HG03064 (cell line): ENCODE measurements at regions not wholly inside any gene's neighbourhood (a gene's known extent, or its start where the extent isn't known, plus 50 kb on each side); places are given as distances from the start of the nearest gene placed in this dataset.
"Not testable (repeated sequence)": the region's sequence is repeated elsewhere in the genome, so short reads cannot be mapped to it uniquely, and the experiment has no call there.

Experiments
- ATAC-seq: cut with Tn5 transposase; IDR thresholded peaks from one replicate; pipeline ENCODE4 v1.9.1; 2021; ENCODE audit warnings: low read depth; ENCODE audit not compliant: unreplicated experiment

DNA sequence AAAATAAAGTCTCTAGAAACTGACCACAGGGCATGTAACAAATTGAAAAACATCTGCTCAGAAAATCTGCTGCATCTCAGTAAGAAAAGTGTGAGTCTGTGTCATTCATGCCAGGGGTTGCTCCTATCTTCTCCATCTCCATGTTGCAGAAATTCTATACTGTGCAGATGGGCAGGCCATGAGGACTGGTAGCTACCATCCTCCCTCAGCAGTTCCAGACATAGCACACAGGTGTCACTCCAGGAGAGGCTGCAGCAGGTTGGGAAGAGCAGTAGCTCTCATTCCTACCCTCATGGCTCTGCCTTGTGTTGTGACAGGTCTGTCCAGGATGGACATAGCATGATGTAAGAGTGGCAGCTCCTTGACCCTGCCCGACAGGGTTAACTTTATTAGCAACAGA, 173.4 kb downstream of the NDUFS4 start:
- ATAC-seq = no peak

DNA sequence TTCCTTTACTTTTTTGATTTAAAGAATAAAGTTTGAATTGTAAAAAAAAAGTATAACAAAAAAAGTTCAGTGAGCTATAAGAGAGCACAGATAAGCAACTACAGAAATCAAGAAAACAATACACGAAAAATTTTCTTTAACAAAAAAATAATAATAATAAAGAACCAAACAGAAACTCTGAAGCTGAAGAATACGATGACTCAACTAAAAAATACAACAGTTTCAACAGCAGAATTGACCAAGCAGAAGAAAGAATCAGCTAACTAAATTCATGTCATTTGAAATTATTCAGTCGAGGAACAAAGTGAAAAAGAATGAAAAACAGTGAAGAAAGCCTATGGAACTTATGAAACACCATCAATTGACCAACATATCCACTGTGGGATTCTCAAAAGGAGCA, 177.7 kb downstream of the NDUFS4 start:
- no peak for ATAC-seq

DNA sequence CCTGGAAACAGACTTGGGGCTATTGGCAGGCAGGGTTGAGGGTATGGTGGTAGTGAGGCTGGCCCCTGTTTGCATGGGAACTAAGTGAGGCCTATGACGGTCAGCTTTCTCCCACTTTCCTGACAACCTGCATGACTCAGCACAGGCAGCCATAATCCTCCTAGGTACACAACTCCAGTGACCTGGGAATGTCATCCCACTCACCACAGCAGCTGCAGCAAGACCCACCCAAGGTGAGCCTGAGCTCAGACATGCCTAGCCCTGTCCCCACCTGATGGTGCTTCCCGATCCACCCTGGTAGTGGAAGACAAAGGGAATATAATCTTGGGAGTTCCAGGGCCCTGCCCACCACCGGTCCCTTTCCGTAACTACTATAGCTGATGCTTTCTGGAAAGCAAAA, 178.7 kb downstream of the NDUFS4 start:
- no peak for ATAC-seq

DNA sequence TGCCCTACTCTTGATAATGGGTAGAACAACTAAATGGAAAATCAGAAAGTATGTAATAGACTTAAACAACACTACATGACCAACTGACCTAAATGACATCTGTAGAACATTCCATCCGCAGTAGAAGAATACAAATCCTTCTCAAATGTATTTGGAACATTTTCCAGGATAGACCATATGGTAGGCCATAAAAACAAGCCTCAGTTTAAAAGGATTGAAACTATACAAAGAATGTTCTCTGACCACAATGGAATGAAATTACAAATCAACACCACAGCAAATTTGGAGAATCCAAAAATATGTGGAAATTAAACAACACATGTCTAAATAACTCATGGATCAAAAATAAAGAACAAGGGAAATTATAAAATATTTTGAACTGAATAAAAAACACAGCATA, 189.2 kb downstream of the NDUFS4 start:
- no peak for ATAC-seq

DNA sequence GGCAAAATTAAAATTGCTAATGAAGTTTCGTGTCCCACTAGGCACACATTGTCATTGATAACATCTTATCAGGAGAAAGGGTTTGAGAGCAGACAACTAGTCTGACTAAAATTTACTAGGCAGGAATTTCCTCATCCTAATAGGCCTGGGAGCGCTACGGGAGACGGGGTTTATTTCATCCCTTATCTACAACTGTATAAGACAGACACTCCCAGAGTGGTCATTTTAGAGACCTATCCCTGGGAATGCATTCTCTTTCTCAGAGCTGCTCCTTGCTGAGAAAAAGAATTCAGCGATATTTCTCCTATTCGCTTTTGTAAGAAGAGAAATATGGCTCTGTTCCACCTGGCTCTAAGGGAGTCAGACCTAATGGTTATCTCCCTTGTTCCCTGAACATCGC, 191.8 kb downstream of the NDUFS4 start:
- ATAC-seq = not testable (repeated sequence)

DNA sequence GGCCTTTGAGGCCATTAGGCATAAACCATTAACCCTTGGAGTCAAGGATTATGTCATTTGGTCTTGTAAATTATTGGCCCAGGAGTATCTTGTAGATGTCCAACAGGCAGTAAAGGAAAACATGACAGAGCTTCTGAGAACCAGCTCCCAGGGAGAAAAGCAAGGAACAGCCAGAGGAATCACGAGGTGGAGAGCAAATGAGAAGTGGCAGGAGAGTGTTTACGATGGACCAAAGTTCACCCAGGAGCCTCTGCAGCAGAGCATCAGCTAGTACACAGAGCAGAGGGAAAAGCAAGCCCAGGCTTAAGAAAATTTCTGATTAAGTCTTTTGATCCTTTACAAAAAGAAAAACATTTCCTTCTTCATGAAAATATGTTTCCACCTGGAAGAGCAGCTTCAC, 206.2 kb downstream of the NDUFS4 start:
- ATAC-seq = no peak

DNA sequence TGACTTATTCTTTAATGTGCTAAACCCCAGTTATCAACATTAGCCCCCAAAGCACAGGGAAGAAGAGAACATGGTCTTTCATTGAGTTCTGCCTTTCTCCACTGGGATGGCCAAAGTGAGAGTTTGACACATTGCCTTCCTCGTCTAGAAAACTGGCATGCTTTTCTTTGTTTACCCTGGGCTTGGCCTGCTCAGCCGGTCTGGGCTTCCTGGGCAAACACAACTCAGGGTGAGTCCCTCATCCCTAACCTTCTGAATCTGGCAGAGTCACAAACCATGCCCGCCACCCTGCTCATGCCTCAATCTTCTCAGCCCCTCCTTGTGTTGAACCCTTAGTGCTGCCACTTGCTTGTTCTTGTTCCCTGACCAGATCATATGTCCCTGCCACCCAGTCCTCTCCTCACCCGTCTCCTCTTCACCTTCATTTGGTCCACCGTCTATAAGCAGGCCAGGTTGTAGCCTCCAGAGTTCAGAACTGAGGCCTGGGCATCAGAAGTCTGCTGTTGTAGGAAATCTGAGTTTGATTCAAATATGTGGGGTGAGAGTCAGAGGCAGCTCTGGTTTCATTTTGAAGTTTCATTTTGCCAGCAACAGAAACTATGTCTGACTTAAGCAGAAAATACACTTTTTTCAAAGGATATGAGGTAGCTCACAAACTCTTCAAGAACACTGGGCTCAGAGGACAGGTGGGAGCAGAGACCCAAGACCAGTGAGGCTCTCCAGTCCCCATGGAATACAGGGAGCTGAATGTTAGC, 217.6 kb downstream of the NDUFS4 start:
- no peak for ATAC-seq

DNA sequence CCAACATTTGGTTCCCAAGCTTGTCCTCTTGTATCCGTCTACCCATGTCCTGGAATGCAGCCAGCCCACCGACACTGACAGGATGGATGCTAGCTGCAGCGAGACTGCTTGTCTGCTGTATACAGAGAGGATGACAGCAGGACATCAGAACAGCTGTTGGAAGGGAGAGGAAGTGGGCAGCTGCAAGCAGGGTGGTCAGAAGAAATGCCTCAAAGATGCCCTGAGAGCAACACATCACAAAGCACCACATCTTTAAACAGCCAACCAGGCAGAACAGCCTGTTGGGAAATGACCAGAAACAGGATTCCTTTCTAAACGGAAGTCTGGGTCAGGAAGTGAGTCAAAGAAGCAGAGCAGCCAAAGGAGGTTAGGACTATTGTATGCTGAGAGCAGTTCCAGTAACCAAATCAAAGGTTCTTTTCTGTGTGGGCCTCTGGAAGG, 219.1 kb downstream of the NDUFS4 start:
- ATAC-seq = no peak

DNA sequence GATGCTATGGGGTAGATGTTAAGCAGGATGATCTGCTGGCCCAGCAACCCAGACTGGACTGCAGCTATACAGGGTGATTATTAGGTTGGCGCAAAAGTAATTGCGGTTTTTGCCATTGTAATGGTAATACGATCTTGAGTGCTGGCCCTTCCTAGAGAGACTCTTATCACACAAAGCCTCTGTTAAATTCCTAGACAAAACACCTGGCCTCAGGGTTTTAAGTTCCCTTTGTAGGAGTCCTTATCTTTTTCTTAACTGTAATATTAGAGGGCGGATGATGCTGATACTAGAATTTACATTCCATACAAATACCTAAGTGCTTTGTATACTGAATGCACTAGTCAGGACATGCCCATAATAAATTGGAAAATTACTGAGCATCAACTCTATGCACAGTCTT, 222.2 kb downstream of the NDUFS4 start:
- ATAC-seq = no peak

DNA sequence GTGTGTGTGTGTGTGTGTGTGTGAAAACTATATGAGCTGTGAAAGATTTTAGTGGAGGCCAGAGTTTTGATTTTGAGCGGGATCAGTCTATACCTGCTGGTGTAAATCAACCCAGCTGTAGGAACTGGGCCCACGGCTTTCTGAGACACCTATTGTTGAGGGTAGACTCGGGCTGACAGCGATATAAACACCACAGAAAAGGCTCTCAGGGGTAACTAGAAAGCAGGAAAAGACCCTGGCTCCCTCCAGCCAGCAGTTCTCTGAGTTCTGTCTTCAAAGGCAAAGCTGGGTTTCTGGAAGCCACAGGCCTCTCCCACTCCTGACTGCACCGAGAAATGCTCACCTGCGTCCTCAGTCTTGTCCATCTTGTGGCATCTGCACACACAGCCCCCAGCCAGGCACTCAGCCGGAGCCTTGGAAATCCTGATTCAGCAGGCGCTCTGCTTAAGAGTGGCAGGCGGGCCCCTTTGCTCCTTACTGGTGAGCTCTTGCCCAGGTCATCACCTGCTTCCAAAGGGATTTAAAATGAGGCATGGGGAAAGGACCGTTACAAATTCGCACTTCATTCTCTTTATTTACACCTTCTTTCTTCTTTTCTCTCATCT, 223.3 kb downstream of the NDUFS4 start:
- ATAC-seq = no peak

DNA sequence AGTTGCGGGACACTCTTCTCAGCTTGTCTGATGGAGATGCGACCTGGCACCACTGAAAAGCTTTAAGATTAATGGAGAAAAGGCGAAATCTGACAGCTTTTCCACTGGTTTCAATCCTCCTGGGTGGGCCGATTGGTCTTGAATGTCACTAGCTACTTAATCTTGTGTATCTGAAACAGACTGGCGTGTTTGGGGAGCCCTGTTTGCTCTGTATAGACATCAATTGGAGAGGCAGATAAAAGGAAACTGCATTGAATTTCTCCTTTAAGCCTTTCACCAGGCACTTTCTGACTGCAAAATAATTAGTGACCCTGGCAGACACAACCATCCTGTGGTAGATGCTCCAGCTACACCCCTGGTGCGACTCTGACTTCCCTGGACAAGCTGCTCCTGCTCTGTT, 224.2 kb downstream of the NDUFS4 start:
- ATAC-seq = no peak

DNA sequence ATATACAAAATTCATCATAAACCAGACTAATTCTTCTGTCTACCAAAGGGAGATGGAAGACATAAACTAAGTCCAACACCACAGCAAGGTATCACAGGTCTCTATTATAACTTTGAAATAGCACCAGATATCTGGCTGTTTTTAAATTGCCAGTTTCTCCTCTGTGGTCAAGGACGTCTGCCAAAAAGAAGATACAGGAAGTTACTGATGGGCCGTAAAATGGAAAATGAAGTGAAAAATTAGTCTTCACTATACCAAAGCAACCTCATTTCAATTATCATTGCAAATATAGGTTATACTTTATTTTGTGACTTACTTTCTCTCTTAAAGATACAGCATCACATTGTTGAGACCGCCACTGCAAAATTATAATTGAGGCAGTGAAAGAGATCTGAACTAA, 225.5 kb downstream of the NDUFS4 start:
- ATAC-seq = no peak

DNA sequence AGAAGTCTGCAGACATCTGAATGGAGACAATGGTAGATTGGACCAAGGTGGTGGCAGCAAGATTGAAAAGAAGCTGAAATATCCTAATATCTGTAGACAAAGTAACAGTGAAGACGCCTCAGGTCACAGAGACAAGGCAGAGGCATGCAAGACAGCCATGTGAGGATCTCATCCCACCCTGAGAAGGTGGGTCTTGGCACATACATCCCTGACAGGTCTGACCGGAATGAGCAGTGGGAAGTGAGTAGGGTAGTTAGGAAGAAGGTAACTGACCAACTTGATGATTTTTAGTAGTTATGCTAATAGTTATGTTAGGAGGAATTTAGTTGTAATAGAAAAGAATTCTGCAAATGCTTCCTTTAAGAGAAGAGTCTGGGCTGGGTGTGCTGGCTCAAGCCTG, 229.6 kb downstream of the NDUFS4 start:
- ATAC-seq = no peak

DNA sequence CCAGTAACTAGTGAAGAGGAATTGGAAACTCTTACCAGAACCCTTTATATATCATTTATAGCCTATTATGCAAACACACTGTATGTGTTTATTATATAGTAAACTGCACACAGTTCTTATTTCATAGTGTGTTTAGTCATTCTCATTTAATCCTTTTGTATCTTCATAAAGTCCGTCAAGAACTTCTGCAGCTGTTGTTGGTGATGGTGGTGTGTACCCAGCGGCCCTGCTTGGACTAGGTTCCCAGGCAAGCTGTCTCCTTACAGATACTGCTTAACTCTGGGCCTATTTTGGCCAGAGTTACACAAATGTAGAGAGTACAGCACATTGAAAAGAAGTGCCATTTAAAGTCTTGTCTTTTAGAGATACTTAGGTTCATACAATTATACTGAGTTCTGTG, 231.9 kb downstream of the NDUFS4 start:
- ATAC-seq = no peak

DNA sequence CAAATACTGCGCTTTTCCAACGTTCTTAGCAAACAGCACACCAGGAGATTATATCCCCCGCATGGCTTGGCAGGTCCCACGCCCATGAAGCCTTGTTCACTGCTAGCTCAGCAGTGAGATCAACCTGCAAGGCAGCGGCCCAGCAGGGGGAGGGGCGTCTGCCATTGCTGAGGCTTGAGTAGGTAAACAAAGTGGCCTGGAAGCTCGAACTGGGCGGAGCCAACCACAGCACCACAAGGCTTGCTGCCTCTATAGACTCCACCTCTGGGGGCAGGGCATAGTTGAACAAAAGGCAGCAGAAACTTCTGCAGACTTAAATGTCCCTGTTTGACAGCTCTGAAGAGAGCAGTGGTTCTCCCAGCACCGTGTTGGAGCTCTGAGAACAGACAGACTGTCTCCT, 239.2 kb downstream of the NDUFS4 start:
- ATAC-seq = not testable (repeated sequence)

DNA sequence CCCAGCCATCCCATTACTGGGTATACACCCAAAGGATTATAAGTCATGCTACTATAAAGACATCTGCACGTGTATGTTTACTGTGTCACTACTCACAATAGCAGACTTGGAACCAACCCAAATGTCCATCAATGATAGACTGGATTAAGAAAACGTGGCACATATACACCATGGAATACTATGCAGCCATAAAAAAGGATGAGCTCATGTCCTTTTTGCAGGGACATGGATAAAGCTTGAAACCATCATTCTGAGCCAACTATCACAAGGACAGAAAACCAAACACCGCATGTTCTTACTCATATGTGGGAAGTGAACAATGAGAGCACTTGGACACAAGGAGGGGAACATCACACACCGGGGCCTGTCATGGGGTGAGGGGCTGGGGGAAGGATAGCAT, 248.0 kb downstream of the NDUFS4 start:
- ATAC-seq = not testable (repeated sequence)

DNA sequence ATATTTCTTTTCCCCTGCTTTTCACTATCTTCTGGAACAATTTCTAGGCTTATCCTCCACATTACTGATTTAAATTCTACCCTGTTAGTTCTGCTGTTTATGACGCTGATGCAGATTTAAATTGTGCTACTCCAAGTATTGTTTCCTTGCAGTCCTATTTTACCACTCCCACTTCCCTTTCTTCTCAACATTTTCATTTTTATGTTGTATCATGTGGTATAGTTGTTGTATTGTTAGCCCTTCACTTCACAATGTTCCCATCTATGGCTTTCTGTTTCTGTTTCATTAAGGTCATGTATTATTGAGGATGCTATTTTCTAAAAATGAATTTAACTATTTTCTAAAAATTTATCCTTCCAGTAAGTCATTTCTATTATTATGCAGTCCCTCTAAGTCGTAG, 254.4 kb downstream of the NDUFS4 start:
- ATAC-seq = no peak

DNA sequence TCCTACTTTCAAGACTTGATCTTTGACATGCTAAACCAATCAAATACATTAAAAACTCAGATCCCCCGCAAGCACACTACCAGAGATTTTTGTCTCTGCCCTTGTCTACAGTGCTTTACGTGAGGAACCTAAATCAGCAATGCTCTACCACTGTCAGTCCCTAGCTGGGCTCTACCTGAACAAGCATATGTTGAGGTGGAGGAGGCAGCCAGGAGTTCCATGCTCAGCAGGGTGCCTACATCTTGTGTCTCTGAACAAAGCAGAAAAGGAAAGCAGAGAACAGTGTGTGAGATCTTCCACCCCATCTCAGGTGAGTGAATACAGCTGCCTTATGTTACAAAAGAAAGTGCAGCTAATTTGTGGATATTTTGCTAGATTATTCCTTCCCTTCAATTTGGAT, 255.0 kb downstream of the NDUFS4 start:
- ATAC-seq = no peak

DNA sequence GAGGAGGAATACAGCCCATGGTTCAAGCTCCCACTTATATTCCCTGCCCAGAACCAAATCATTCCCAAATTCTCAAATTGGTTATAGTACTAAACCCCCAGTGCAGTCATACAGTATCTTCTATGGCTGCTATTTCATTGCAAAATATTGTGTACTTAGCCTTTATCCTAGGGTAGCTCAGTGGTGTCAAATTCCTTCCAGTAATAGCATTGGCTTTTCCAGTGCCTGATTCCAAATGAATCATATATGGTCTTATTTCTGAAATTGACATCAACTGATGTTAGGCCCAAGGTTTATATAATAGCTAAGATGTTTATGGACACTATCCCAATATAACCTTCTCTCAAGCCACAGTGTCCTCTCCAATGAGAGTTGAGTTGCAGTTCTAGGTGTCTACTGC, 256.7 kb downstream of the NDUFS4 start:
- ATAC-seq = no peak

DNA sequence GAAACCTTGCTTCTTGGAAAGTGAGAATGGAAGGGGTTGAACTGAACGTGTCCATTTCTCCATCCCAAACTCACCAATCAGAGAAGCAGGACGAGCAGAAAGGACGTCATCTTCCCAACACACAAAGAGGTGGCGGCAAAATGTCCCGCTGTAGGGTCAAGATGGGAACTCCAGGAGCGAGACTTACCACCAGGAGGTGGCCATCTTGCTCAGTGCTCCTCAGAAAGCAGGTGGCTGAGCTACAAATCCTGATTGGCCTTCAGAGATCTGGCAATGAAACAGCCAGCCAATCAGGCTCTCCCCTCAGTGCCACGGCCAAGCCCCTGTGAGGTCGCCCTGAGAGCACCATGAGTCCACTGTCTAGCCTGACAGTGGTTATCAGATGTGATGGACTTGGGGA, 259.0 kb downstream of the NDUFS4 start:
- ATAC-seq = no peak

DNA sequence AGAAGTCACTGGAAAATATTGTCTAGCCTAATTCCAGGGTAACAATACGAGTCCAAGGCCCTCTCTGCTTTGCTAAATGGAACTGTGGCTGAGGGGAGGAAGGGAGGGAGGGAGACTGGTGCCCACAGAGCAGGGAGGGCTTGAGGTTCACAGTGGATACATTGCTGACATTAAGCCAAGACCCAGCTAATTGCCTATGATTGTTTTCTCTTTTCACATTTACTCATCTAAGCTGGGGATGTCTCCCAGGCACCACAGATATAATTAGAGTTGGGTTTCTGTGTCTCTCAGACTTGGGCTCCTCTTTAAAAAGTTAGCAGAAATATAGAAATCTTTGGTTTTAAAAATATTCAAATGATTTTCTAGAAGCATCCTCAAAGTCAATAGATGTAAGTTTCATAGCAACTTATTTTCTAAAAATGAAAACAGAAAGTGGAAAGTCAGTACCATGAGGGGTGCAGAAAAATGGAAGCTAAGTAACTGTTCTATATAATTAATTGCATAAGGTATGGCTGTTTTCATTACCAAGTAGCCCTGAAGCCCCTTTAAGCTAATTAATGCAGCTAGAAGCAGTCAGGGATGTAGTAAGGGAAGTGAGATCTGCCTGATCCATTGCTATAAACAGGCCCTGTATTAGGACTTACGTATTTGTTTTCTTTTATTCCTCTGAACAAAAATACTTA, 259.8 kb downstream of the NDUFS4 start:
- peak; percentile 66 for ATAC-seq

DNA sequence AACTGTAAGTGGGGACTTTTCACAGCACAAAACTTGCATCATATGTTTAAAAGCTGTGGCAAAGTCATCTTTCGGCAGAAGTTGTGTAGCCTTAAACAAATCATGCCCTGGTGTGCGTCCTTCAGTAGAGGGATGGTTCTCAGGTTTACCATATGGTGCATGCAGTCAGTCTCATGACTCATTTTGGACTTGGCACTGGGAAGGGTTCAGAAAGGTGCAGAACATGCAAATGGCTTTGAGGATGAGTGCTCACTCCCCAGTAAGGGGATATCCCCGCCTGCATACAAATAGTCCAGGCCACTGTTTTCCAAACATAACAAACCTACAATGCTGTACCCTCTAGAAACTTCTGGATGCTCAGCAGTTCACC, 260.3 kb downstream of the NDUFS4 start:
- peak; percentile 86 for ATAC-seq
